ENCODE measurements at regions not wholly inside any gene's neighbourhood (a gene's known extent, or its start where the extent isn't known, plus 50 kb on each side); places are given as distances from the start of the nearest gene placed in this dataset.

- Histone ChIP-seq H3K9me3 (ENCODE audit: low read length) (peaks cover 37% of the 10 kb centered on the region), H3K9ac (ENCODE audit: insufficient read depth, low read depth, low read length) (no peak overlapping the region), H4K20me1 (ENCODE audit: insufficient read depth, low read length) (no peaks in the 10 kb centered on the region), H3K4me2 (ENCODE audit: low read depth, low read length) (no peak overlapping the region), H3K4me3 (replicated peaks in 1 of 3; ENCODE audit: insufficient read depth in 1 of 3, low read depth in 2 of 3, low read length in 3 of 3) (no peak overlapping the region), H2AFZ (ENCODE audit: low read length) (no peak overlapping the region), H3K27ac (ENCODE audit: extremely low read length, insufficient read depth, low read length) (no peak overlapping the region), H3K4me1 (ENCODE audit: insufficient read depth, low read length) (no peaks in the 10 kb centered on the region), H3K36me3 (replicated peaks in 1 of 2; ENCODE audit: control insufficient read depth in 1 of 2, insufficient read depth in 2 of 2, low read length in 2 of 2) (no peaks in the 10 kb centered on the region), H3K79me2 (ENCODE audit: insufficient read depth, low read length) (no peaks in the 10 kb centered on the region), H3K27me3 (ENCODE audit: control insufficient read depth in 1 of 2, insufficient read depth in 2 of 2, low read length in 2 of 2) (no peaks in the 10 kb centered on the region)
- WGBS (ENCODE audit: low lambda C conversion rate): no CpG with 5 or more reads among the region's 4 CpGs
- no peak for ATAC-seq
- TF ChIP-seq ZNF691 (CRISPR knock-in tag; IDR thresholded peaks at IDR 0.05; ENCODE audit: borderline replicate concordance, low read depth): no peak
- DNase-seq (ENCODE audit: low spot score): no peak
- ChIA-PET CTCF (ENCODE audit: low intra/inter-chr PET ratio, low total read pairs) (no interaction called here), POLR2A (no interaction called here)
- intact Hi-C loops (cut with micrococcal nuclease; ENCODE audit: unreplicated experiment): no loop called here
- in situ Hi-C loops (cut with HindIII; ENCODE audit: extremely low pct_ligation_motif_present, low pct_unique_long_range_greater_than_20kb): loop anchor here (10.0 to 25.0 kb wide), 2 partner anchors 303 to 1070 kb away; no protein-coding TSS in a partner anchor
- no peak for FAIRE-seq
- BruUV-seq (replicated peaks): no TSS peak
Observed at GRCh38 chr1:13967707-13968106, 267.7 kb downstream of the PRDM2 start.

GRCh38 chr1:13968361-13968760 lies 268.4 kb downstream of the PRDM2 start:
- 7% methylated on average over 8 of the region's 8 CpGs for WGBS (ENCODE audit: low lambda C conversion rate)
- in situ Hi-C loops (cut with HindIII; ENCODE audit: extremely low pct_ligation_motif_present, low pct_unique_long_range_greater_than_20kb): loop anchor here (10.0 to 25.0 kb wide), 2 partner anchors 304 to 1069 kb away; no protein-coding TSS in a partner anchor
- no peaks in the 10 kb centered on the region for H3K4me1 ChIP-seq (ENCODE audit: insufficient read depth, low read length)
- ChIA-PET POLR2A (no interaction called here), CTCF (ENCODE audit: low intra/inter-chr PET ratio, low total read pairs) (no interaction called here)
- no TSS peak for BruUV-seq (replicated peaks)
- FAIRE-seq (no peak), DNase-seq (ENCODE audit: low spot score) (no peak), ATAC-seq (no peak)
- no peaks in the 10 kb centered on the region for H3K79me2 ChIP-seq (ENCODE audit: insufficient read depth, low read length)
- peaks cover 37% of the 10 kb centered on the region for H3K9me3 ChIP-seq (ENCODE audit: low read length)
- H3K27me3 ChIP-seq (ENCODE audit: control insufficient read depth in 1 of 2, insufficient read depth in 2 of 2, low read length in 2 of 2): no peaks in the 10 kb centered on the region
- no peak overlapping the region for H3K4me2 ChIP-seq (ENCODE audit: low read depth, low read length)
- H4K20me1 ChIP-seq (ENCODE audit: insufficient read depth, low read length): no peaks in the 10 kb centered on the region
- H3K27ac ChIP-seq (ENCODE audit: extremely low read length, insufficient read depth, low read length): no peak overlapping the region
- H3K4me3 ChIP-seq (replicated peaks in 1 of 3; ENCODE audit: insufficient read depth in 1 of 3, low read depth in 2 of 3, low read length in 3 of 3): no peak overlapping the region
- H3K36me3 ChIP-seq (replicated peaks in 1 of 2; ENCODE audit: control insufficient read depth in 1 of 2, insufficient read depth in 2 of 2, low read length in 2 of 2): no peaks in the 10 kb centered on the region
- intact Hi-C loops (cut with micrococcal nuclease; ENCODE audit: unreplicated experiment): no loop called here
- peak; percentile 26; the same call in 1 of the 2 replicates for TF ChIP-seq GABPB1 (CRISPR knock-in tag; IDR thresholded peaks at IDR 0.05)
- TF ChIP-seq GABPA (IDR thresholded peaks at IDR 0.05; ENCODE audit: low read depth, low read length): peak; percentile 24; the same call in 1 of the 2 replicates
- TF ChIP-seq GABPA (CRISPR knock-in tag; IDR thresholded peaks at IDR 0.05; ENCODE audit: low read depth): peak; percentile 47; the same call in 1 of the 2 replicates
- TF ChIP-seq STAT5B (CRISPR knock-in tag; IDR thresholded peaks at IDR 0.05): no peak
- no peak for TF ChIP-seq ZNF256 (CRISPR knock-in tag; conservative IDR thresholded peaks at IDR 0.05)
- TF ChIP-seq BATF2 (CRISPR knock-in tag; IDR thresholded peaks at IDR 0.05): no peak
- TF ChIP-seq KMT2A (CRISPR knock-in tag; IDR thresholded peaks at IDR 0.05): no peak
- H3K9ac ChIP-seq (ENCODE audit: insufficient read depth, low read depth, low read length): no peak overlapping the region
- H2AFZ ChIP-seq (ENCODE audit: low read length): no peak overlapping the region
